Raji (cell line): ENCODE measurements at regions not wholly inside any gene's neighbourhood (a gene's known extent, or its start where the extent isn't known, plus 50 kb on each side); places are given as distances from the start of the nearest gene placed in this dataset.

Experiments
- POLR2A ChIP-seq: IDR thresholded peaks from 2 replicates; pipeline ENCODE4 v1.6.1; 2011; ENCODE audit warnings: low read depth, low read length, control low read depth; ENCODE audit not compliant: insufficient read depth

GRCh38 chr21:24217151-24217550, 1390.1 kb downstream of the MRPL39 start:
- no peak for TF ChIP-seq POLR2A

- no peak for TF ChIP-seq POLR2A
Measured at GRCh38 chr21:24210130-24210529, 1397.2 kb downstream of the MRPL39 start.

- TF ChIP-seq POLR2A: no peak
Measured at GRCh38 chr21:24208562-24209260, 1398.6 kb downstream of the MRPL39 start.

GRCh38 chr21:24205319-24205718, 1402.0 kb downstream of the MRPL39 start:
- no peak for TF ChIP-seq POLR2A

- no peak for TF ChIP-seq POLR2A
Measured at GRCh38 chr21:24204641-24205040, 1402.6 kb downstream of the MRPL39 start.

- TF ChIP-seq POLR2A: no peak
Measured at GRCh38 chr21:24200052-24200451, 1407.2 kb downstream of the MRPL39 start.

- TF ChIP-seq POLR2A: no peak
Measured at GRCh38 chr21:24197923-24198322, 1409.4 kb downstream of the MRPL39 start.

GRCh38 chr21:24197132-24197643, 1410.1 kb downstream of the MRPL39 start:
- no peak for TF ChIP-seq POLR2A

GRCh38 chr21:24188506-24188905, 1418.8 kb downstream of the MRPL39 start:
- no peak for TF ChIP-seq POLR2A

- TF ChIP-seq POLR2A: no peak
Measured at GRCh38 chr21:24183077-24183476, 1424.2 kb downstream of the MRPL39 start.

- no peak for TF ChIP-seq POLR2A
Measured at GRCh38 chr21:24179110-24179509, 1428.2 kb downstream of the MRPL39 start.

GRCh38 chr21:24175106-24175505, 1432.2 kb downstream of the MRPL39 start:
- no peak for TF ChIP-seq POLR2A

- no peak for TF ChIP-seq POLR2A
Measured at GRCh38 chr21:24171736-24172135, 1435.5 kb downstream of the MRPL39 start.

GRCh38 chr21:24163539-24163938, 1443.7 kb downstream of the MRPL39 start:
- TF ChIP-seq POLR2A: no peak

GRCh38 chr21:24160528-24160927, 1446.8 kb downstream of the MRPL39 start:
- no peak for TF ChIP-seq POLR2A

GRCh38 chr21:24153137-24153536, 1454.1 kb downstream of the MRPL39 start:
- TF ChIP-seq POLR2A: no peak

- TF ChIP-seq POLR2A: no peak
Measured at GRCh38 chr21:24150753-24151152, 1456.5 kb downstream of the MRPL39 start.
